HG03558 (cell line): ENCODE measurements at regions not wholly inside any gene's neighbourhood (a gene's known extent, or its start where the extent isn't known, plus 50 kb on each side); places are given as distances from the start of the nearest gene placed in this dataset.

Experiments
- ATAC-seq: cut with Tn5 transposase; IDR thresholded peaks from one replicate; pipeline ENCODE4 v1.9.1; 2021; ENCODE audit warnings: moderate number of reproducible peaks; ENCODE audit not compliant: unreplicated experiment; ENCODE audit errors: extremely low read depth

DNA sequence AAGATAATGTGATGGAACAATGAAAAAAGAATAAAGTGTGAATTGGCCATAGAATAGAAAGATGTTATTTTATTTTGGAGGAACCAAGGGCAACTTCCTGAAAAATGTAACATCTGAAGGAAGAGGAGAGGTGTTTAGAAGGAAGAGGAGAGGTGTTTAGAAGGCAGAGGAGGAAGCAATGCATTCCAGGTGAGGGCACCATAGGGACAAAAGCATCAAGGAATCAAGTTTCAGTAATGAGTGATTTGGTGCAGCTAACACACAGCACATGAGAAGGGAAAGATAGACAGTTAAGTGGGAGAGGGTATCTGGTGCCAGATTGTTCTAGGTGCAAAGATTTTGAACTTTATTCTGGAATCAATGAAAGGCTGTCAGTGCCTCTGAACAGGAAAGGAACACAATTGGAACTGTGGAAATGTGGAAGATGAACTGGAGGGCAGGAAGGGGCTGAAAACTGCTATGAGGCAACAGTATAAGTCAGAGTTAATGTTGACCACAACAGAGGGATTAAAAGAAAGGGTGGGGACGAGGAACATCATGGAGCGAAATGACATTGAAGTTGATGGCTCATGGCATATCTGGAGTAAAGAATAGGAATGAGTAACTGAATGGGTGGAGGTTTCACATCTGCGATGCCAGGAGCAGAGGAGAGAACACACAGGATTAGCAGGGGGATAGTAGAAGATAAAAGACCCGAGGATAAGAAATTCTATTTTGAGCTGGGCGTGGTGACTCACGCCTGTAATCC is 326.6 kb downstream of the LRIG3 start:
- ATAC-seq, result no peak

DNA sequence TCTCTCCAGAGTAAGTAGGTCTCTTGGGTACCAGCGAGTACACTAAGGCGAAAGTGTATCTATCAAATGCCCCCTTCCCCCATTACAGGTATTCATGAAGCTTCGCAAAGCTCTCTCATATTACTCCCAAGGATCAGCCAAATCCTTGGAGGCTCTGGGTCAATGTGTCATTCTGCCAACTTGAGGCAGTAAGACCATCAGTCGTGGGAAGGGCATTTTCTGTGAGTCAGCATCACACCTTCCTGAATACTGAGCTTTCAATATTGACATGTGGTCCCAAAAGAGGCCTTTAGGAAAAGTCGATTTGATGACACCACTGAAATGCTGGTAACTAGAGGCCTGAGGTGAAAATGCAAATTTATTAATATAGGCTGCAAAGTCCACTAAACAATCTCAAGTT is 323.9 kb downstream of the LRIG3 start:
- no peak for ATAC-seq

DNA sequence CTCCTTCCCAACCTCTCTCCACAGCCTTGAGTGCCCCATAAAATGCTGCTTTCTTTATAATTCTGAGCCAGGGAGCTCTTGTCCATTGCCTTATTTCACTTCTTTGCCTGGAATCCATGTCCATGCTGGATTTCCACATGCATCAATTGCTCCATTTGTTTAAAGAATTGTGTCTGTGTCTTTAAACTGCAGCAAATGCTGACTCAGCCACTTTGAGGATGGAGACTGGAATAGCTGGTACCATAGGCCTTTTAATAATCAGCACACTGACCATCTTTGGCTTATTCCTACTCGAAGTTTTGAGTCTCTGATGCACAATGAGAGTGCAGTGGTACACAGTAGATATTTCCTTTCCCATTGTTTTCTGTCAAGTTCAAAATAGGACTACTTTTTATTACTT is 318.8 kb downstream of the LRIG3 start:
- ATAC-seq, result no peak

DNA sequence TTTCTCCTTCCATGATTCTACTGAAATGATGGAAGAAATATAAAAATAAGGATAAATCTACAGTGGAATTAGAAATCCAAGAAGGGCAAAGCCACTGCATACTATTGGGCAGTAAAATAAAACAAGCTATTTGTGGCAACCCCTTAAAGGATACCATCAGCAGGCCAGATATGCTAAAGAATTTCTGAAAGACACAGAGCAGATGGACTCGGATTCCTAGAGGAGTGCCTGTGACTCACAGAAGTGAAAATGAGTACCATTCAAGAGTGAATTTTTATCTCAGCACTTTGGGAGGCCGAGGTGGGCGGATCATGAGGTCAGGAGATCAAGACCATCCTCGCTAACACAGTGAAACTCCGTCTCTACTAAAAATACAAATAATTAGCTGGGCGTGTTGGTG is 318.1 kb downstream of the LRIG3 start:
- ATAC-seq, result no peak

DNA sequence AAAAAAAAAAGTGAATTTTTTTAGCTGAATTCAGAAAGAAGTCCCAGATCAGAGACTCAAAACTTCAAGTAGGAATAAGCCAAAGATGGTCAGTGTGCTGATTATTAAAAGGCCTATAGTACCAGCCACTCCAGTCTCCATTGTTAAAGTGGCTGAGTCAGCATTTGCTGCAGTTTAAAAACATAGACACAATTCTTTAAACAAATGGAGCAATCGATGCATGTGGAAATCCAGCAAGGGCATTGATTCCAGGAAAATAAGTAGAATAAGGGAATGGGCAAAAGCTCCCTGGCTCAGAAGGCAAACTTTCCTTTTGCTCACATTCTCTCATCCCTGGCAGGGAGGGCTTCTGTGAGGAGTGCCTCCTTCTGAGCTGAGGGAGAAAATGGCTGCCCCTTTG is 317.6 kb downstream of the LRIG3 start:
- ATAC-seq, result no peak

DNA sequence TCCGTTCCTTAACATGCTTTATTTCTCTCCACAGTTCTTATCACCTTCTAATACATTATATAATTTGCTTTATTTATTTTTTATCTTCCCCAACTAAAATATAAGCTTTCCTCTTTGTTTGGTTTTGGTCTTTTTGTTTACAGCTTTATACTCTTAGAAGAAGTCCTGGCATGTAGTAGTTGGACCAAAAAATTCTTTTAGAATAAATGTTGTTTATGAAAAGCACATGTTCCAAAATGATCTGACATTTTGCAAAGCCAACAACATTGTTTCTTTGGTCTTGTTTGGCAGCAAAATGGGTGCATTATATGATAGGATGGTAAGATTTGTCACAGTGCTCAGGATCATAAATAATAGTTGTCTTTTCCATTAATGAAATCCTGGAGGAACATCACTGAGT is 312.5 kb downstream of the LRIG3 start:
- ATAC-seq, result no peak

DNA sequence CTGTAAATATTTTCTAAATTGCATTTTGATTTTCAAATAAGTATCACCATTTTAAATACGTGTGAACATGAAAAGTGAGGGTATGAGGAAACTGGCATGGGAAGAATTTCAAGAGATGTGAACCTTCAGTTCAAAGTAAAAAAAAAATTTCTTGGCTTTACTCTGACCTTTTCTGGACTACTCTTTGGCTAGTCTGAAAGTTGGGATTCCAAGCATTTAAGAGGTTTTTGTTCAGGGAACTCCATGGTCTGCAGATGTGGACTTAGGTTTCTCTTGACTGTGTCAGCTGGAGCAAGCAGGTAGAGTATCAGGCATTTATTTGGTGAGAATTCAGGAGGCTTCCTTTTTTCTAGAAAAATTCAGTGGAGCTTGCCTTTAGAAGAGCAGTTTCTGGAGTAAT is 311.6 kb downstream of the LRIG3 start:
- no peak for ATAC-seq

DNA sequence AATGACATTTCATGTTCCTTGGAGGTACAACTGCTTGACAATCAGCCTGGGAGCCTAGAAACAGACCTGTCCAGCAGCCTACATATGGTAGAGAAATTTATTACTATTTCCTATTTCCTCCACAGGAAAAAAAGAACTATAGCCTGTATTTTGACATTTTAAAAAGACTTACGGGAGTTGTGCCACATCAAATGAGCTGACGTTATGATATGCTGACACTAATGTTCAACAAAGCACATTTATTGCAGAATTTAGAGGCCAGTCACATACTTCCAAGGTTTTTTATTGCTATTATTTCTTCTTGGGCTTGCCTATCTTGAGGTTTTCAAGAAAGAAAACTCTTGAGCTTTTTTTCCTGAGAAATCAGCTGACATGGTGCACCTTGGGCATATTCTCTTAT is 305.3 kb downstream of the LRIG3 start:
- ATAC-seq, result no peak

DNA sequence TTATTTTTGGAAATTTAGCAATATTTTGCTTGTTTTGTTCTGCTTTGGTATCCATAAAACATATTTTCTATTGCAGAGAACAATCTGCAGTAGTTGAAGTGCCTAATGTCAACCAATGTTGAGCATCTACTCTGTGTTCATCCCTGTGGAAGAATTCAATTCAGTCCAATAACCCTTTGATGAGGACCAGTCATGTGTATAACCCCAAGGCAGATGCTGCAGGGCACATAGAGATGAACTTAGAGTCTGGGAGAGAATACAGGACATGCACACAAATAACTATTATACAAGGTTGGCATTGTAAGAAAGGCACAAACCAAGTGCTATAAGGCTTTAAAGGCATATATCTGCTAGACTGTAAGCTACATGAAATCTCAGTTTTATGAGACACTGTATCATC is 304.7 kb downstream of the LRIG3 start:
- ATAC-seq, result no peak

DNA sequence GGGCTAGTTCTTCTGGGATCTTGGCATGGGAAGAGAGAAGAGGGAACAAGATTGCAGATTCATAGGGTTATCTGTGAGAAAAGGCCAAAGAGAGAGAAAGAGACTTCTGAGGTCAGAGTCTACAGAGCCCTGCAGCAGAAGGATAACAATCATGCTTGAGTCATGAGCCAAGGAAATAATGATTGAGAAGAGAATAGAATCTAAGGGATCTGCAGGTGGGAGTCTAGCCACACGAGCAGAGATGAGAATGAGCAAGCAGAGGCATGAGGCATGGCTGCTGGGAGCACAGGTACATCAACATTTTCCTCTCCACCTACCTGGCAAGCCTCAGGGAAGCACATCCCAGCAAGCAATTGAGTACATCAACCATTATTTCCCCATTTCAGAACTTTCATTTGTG is 303.7 kb downstream of the LRIG3 start:
- no peak for ATAC-seq

DNA sequence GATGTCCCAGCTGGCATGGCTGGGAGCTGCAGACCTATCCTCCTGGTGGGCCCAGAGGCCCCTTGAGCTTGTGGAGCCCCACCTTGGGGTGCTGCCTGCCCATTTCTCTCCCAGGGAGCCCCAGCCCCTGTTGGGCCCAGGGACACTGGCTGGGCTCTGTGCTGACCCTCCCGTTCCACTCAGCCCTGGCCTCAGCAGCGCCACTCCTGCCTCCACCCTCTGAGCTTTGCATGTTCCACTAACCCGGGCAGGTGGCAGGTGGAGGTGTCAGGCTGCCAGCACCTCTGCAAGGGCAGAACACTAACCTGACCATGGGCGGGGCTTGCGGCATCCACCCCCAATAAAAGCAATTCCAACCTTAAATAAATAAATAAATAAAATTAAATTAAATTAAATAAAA is 299.2 kb downstream of the LRIG3 start:
- no peak for ATAC-seq

DNA sequence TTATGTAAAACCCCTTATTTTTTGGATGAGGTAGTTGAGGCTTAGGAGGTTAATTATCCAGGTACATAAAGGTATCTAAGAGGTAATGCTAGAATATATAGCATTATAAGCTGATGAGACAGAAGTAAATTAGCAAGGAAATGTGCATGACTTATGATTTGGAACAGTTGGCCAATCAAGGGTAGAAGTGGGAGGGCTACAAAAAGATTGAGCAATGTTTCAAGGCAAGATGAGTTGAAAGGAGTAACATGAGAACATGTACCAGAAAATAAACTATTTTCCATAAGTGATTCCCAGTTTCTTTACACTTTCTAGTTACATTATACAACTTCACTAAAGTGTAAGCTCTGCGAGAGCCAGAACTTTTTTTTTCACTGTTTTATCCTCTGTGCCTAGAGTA is 290.9 kb downstream of the LRIG3 start:
- ATAC-seq, result no peak

DNA sequence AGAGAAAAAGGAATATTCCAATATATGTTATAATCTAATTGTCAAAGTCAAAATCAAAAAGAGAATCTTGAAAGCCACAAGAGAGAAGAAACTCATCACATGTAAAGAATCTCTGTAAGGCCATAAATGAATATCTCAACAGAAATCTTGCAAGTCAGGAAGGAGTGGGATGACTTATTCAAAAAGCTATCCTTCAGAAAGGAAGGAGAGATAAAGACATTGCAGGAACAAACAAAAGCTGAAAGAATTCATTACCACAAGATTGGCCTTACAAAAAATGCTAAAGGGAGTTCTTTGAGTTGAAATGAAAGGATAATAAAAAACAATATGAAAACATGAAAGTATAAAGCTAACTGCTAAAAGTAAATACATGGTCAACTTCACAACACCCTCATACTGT is 286.8 kb downstream of the LRIG3 start:
- no peak for ATAC-seq

DNA sequence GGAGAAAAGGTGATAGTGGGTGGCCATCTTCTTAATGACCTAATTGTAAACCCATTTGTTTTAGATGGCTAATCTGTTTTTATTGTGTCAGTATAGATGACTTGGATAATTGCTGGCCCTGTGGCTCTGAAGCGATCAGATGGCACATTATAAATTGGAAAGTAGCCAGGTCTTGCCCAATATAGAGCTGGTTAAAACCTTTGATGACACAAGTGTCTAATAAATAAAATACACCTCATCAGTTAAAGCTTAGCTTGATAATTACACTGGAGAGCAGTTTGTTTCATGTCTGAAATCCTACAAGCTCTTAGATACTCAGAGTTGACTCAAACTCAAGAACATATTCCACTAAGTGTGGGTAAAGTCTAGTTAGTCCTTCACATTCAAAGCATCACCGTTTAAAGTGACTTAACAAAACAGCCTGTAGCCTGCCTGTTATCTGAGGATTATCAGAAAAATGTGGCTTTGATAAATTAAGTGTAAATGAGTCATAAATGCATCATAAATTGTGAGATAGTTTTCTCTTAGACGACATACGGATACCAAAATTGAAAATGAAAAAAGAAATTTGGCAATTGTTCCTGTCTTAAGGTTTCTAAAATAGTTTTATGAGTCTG is 280.9 kb downstream of the LRIG3 start:
- no peak for ATAC-seq

DNA sequence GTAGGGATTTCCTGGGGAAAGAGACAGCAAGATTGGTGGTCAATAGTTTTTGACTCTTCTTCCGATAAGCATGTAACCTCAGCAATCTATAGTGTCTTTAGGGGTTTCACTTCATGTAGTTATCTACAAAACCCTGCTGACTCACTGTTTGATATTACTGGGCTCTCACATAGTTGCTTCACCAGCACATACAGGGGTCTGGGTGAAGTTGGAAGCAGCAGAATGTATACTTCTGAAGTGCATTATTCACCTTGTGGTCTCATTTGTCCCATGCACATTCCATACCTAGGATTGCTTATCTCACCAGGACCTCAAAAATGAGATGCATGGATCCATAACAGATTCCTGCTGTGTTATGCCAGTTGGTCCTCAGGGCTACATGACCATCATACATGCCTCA is 280.0 kb downstream of the LRIG3 start:
- no peak for ATAC-seq

DNA sequence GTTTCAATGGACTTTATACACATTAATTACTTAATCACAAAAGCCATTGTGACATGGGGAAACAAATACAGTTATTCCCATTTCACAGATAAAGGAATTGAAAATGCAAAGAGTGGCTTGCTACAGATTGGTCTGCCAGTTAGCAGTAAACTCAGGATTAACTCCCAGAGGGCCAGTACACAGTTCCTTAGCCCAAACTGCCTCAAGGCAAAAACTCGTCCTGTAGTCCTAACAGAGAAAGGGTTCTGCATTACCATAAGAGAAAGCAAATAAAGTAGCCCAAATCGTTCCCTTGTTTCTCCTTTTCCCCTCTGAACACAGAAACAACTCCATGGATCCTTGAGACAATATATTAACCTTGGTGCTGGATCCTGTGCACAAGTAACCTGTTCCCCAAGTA is 274.4 kb downstream of the LRIG3 start:
- no peak for ATAC-seq

DNA sequence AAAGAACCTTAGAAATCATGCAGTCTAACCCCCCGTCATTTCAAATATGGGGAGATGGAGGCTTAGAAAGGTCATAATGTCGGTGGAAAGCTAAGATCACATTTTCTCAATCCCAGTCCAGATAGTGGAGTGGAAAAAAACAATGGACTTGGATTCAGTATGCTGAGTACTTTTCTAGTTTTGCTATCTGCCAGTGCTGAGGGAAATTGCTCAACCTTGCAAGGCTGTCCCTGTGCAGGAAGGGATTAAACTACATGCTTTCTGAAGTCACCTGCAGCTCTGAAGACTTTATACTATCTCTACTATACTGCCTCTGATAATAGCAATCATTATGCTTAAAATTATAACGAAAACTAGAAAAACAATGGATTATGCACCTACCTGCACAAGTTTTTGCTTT is 272.8 kb downstream of the LRIG3 start:
- ATAC-seq, result no peak

DNA sequence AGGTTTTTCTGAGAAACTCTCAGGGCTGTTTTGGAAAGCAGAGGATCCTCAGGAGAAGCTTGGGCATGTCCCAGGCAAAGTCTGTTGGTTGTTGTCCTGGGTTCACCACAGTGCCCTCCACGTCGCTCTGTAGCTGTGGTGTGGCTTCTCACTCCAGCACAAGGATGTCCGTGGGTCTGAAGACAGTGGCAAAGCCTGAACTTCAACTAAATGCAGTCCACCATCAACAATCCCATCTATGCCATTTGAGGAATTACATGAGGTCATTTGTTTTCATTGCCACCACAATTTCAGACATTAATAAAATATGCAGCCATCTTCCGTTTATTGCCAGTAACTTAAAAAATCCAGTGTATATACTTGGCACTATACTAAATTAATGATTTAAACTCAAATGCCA is 272.1 kb downstream of the LRIG3 start:
- ATAC-seq, result no peak

DNA sequence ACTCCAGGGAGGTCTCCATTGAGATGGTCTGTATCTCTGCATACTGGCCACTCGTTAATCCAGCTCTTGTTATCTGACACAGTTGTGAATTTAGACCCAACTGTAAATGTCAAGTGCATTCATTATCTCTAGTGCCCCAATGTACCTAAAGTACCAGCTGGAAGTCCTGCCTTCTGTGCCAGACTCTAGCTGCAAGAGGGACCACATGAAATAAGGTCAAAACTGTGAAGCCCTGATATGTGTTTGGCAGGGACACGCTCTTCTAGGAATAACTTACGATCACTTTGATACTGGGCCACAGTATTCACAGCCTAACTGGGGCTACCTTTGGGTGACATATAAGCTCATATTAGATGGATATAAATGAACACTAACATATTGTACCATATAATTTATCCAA is 268.5 kb downstream of the LRIG3 start:
- ATAC-seq, result no peak

DNA sequence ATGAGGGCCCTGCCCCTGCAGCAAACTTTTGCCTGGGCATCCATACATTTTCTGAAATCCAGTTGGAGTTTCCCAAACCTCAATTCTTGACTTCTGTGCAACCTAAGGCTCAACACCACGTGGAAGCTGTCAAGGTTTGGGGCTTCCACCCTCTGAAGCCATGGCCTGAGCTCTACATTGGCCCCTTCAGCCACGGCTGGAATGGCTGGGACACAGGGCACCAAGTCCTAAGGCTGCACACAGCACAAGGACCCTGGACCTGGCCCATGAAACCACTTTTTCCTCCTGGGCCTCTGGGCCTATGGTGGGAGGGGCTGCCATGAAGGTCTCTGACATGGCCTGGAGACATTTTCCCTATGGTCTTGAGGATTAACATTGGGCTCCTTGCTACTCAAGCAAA is 266.3 kb downstream of the LRIG3 start:
- ATAC-seq, result no peak

DNA sequence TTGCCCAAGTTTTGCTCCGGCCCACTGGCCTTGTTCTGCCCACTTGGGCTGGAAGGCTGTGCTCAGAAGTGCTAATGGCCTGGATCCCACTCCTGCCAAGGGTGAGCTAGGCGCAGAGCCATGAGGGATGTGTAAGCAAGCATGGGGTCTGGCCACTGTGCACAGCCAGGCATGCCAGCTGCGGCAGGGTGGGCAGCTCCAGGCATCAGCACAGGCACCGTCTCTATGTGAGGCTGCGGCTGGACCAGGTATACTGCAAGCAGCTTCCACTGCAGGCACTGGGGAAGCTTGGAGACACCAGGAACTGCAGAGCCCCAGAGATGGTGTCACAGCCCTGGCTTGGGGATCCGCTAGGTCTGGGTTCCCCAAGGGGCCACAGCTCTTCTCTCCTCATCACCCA is 264.9 kb downstream of the LRIG3 start:
- no peak for ATAC-seq

DNA sequence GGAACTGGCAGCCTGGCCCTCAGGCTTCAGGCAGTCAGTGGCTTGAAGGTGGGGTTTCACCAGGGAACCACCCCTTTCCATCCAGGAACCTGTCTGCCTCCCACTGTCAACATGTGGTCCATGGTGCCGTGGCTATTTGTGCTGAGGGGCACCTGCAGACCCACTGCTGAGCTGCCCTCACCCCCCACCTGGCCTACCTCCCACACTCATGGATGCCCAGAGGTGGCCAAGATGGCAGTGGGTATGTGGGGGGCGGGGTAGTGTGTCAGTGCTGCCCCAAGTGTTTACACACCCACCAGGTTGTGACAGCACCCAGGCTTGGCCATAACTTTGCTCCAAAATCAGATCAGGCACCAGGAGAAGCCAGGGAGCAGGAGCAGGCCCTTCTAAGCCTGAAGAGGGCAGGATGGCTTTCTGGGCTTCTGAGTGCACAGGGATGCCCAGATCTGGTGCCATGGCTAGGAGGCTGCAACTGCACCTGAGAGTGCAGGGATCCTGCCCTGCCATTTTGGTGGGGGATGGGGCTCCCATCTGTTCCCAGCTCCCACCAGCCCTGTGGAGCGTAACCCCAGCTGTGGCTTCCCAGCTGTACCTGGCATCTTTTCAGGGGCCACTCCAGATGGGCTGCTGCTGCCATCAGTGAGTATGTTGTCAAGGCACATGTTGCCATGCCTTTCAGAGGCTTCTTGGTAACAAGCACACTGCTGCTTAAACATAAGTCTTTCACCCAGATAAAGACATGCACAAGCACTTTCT is 263.9 kb downstream of the LRIG3 start:
- ATAC-seq, result no peak
